Right atrium auricular region (tissue), 2 donors: ENCODE measurements at regions not wholly inside any gene's neighbourhood (a gene's known extent, or its start where the extent isn't known, plus 50 kb on each side); places are given as distances from the start of the nearest gene placed in this dataset.

Experiments
- DNase-seq: peaks from one replicate; pipeline ENCODE4 v3.0.0-alpha.2; 2019; ENCODE audit warnings: low spot score
- H3K27ac ChIP-seq, 2 donors: fragments of 200-600 bp; sonication (generic); 1 replicate in 1 of 2; 2 replicates in 1 of 2; pipeline ENCODE4 v1.5.1; 2016 to 2019
- H3K27me3 ChIP-seq, 2 donors: fragments of 200-600 bp; sonication (generic); one replicate each; pipeline versions ENCODE4 v1.5.1 to v1.6.0; 2017 to 2019
- H3K36me3 ChIP-seq: fragments of 200-600 bp; sonication (generic); one replicate; pipeline ENCODE4 v1.5.1; 2016
- H3K4me1 ChIP-seq, 2 donors: fragments of 200-600 bp; sonication (generic); one replicate each; pipeline versions ENCODE4 v1.5.1 to v1.6.0; 2017 to 2019
- H3K4me3 ChIP-seq, 2 donors: fragments of 200-600 bp; sonication (generic); 1 replicate in 1 of 2; 2 replicates in 1 of 2; pipeline ENCODE4 v1.5.1; 2017 to 2019; ENCODE audit warnings: mild to moderate bottlenecking in 1 of 2, moderate library complexity in 1 of 2
- H3K9me3 ChIP-seq, 2 donors: fragments of 200-600 bp; sonication (generic); one replicate each; pipeline ENCODE4 v1.5.1; 2019
- CTCF ChIP-seq, 2 donors: fragments of 200-600 bp; sonication (generic); IDR thresholded peaks; one replicate each; pipeline ENCODE4 v1.5.1; 2019; ENCODE audit warnings: antibody characterized with exemption in 2 of 2

- H3K36me3 ChIP-seq, result no peaks in the 10 kb centered on the region
- no peak for DNase-seq
- no peaks in the 10 kb centered on the region for H3K27me3 ChIP-seq
- no peaks in the 10 kb centered on the region for H3K9me3 ChIP-seq
- no peak overlapping the region for H3K4me3 ChIP-seq
- no peak for TF ChIP-seq CTCF (IDR thresholded peaks at IDR 0.05)
- no peak overlapping the region for H3K27ac ChIP-seq
- no peaks in the 10 kb centered on the region for H3K4me1 ChIP-seq
Measured at GRCh38 chr18:46378126-46378863, 274.1 kb downstream of the HAUS1 start.

GRCh38 chr18:46378864-46379207 is 274.7 kb downstream of the HAUS1 start:
- Histone ChIP-seq H3K27me3 (no peaks in the 10 kb centered on the region), H3K4me3 (no peak overlapping the region)
- no peak for TF ChIP-seq CTCF (IDR thresholded peaks at IDR 0.05)

GRCh38 chr18:46379323-46379950 is 275.3 kb downstream of the HAUS1 start:
- no peak overlapping the region for H3K27ac ChIP-seq
- H3K27me3 ChIP-seq, result no peaks in the 10 kb centered on the region
- H3K4me3 ChIP-seq, result no peak overlapping the region
- H3K36me3 ChIP-seq, result no peaks in the 10 kb centered on the region
- TF ChIP-seq CTCF (IDR thresholded peaks at IDR 0.05), result no peak
- no peaks in the 10 kb centered on the region for H3K9me3 ChIP-seq
- no peak for DNase-seq
- no peaks in the 10 kb centered on the region for H3K4me1 ChIP-seq

More at GRCh38 chr18:46378864-46379207, 274.7 kb downstream of the HAUS1 start:
- H3K27ac ChIP-seq, result no peak overlapping the region
- H3K4me1 ChIP-seq, result no peaks in the 10 kb centered on the region
- H3K36me3 ChIP-seq, result no peaks in the 10 kb centered on the region
- H3K9me3 ChIP-seq, result no peaks in the 10 kb centered on the region
- no peak for DNase-seq

- no peak for TF ChIP-seq CTCF (IDR thresholded peaks at IDR 0.05)
- no peak for DNase-seq
- H3K4me3 ChIP-seq, result no peak overlapping the region
- H3K9me3 ChIP-seq, result no peaks in the 10 kb centered on the region
- no peaks in the 10 kb centered on the region for H3K36me3 ChIP-seq
- H3K27ac ChIP-seq, result no peak overlapping the region
- no peaks in the 10 kb centered on the region for H3K27me3 ChIP-seq
- peaks cover 0 to 21% of the 10 kb centered on the region in 2 donors for H3K4me1 ChIP-seq
Measured at GRCh38 chr18:46385124-46385523, 271.9 kb downstream of the LOXHD1 start.

GRCh38 chr18:46386788-46387187 is 270.2 kb downstream of the LOXHD1 start:
- TF ChIP-seq CTCF (IDR thresholded peaks at IDR 0.05), result no peak
- Histone ChIP-seq H3K27ac (peak overlapping the region in 1 of 2 donors; percentile 58), H3K36me3 (no peaks in the 10 kb centered on the region), H3K27me3 (no peaks in the 10 kb centered on the region), H3K4me1 (peaks cover 0 to 21% of the 10 kb centered on the region in 2 donors), H3K4me3 (no peak overlapping the region), H3K9me3 (no peaks in the 10 kb centered on the region)
- DNase-seq, result no peak
